GM21717 (cell line): ENCODE measurements at regions not wholly inside any gene's neighbourhood (a gene's known extent, or its start where the extent isn't known, plus 50 kb on each side); places are given as distances from the start of the nearest gene placed in this dataset.
"Not testable (repeated sequence)": the region's sequence is repeated elsewhere in the genome, so short reads cannot be mapped to it uniquely, and the experiment has no call there.

ENCODE experiments used
- ATAC-seq: cut with Tn5 transposase; IDR thresholded peaks from one replicate; pipeline ENCODE4 v1.9.1; 2021; ENCODE audit warnings: mild to moderate bottlenecking, moderate library complexity; ENCODE audit not compliant: unreplicated experiment

DNA sequence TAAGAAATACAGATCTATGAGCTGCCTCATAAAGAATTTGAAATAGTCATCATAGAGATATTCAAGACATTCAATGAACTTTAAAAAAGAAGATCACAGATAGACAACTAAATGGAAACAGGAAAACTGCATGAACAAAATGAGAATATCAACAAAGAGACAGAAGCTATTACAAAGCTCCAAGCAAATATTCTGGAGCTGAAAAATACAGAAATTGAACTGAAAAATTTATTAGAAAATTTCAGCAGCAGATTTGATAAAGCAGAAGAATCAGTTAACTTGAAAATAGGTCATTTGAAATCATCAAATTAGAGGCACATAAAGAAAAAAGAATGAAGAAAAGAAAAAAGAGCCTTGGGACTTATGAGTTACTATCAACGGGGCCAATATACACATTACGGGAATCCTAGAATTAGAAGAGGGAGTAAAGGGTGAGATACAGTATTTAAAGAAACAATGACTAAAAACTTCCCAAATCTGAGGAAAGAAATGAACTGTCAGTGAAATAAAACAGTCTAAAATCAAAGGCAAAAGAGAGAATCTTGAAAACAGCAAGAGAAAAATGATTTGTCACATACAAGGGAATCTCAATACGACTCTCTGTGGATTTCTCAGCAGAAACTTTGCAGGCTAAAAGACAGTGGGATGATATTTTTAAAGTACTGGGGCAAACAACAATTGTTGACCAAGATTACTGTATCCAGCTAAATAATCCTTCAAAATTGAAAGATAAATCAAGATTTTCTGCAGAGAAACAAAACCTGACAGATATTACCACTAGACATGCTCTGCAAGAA lies 641.6 kb downstream of the ANKRD50 start:
- no peak for ATAC-seq

DNA sequence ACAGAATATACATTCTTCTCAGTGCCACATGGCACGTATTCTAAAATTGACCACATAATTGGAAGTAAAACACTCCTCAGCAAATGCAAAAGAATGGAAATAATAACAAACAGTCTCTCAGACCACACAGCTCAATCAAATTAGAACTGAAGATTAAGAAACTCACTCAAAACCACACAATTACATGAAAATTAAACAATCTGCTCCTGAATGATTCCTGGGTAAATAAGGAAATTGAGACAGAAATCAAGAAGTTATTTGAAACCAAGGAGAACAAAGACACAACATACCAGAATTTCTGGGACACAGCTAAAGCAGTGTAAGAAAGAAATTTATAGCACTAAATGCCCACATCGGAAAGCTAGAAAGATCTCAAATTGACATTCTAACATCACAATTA lies 637.3 kb downstream of the ANKRD50 start:
- not testable (repeated sequence) for ATAC-seq

DNA sequence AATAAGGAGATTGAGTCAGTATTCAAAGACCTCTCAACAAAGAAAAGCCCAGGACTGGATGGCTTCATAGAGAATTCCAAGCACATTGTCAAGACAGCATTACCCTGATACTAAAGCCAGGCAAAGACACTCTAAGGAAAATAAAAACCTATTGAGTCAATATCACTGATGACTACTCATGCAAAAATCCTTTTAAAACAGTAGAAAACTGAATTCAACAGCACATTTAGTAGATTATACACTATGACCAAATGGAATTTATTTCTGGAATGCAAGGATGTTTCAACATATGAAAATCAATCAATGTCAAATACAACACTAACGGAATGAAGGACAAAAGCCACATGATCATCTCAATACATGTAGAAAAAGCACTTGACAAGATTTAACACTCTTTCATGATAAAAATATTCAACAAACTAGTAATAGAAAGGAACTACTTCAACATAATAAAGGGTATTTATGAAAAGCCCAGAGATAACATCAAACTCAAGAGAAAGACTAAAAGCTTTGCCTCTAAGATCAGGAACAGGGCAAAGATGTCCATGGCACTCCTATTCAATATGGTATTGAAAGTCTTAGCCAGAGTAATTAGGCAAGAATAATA lies 633.3 kb downstream of the ANKRD50 start:
- no peak for ATAC-seq

DNA sequence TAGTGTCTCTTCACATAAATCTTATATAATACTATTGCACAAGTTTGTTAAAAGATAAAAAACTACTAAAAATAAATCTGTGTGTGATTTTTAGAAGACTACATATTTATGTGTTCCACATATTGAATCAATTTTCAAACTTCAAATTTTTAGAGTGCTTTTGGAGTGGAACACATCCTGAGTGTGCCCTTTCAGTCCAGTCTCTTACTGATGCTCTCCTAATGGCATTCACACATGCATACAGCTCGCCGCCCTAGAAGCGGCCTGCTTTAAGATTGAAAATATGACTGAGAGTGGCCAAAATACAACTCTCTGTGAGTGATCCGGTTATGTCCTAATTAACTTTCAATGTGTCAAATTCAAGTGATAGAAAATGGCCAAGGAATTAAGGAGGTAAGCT lies 628.8 kb downstream of the ANKRD50 start:
- ATAC-seq, result no peak

DNA sequence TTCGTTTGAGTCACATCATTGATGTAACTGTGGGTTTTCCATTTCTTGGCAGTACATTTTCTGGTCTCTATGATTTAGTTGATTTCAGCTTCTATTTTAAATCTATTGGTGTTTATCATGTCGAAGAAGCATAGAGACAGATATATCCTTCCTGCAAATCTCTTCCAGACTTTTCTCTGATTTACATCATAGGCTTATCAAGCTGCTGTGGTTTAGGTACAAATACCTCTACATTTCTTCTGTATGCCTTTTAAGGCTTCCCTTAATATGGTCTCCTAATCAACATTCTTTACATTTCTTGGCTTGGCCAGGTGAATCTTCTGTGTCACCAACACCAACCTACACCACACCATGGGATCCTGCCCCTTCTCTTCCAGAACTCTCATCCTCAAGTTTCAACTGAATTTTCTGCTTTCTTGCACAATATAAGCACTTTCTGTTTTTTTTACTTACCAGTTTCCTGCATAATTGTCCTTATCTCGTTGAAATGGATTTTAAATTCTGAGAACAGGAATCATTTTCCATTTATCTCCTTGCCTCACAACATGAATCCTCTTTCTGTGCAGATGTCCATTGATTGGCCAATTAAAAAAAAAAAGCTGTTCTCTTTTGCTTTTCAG lies 626.9 kb downstream of the ANKRD50 start:
- no peak for ATAC-seq

DNA sequence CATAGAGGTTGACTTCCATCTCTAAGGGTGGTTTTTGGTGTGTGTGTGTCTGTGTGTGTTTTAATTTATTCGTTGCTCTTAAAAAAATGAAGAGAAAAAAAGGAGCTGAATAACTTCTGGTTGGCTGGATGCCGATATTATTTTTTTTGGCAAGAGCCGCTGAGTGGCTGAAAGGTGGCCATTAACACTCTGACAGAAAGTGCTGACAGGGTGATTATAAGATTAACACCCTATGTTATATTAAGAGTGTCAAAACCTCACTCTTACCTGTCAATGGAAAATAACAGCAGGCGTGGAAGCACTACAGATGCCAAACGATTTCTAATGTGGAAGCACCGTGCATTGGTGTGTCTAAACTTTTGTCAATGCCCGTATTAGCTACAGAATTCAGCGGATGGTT lies 622.5 kb downstream of the ANKRD50 start:
- no peak for ATAC-seq

DNA sequence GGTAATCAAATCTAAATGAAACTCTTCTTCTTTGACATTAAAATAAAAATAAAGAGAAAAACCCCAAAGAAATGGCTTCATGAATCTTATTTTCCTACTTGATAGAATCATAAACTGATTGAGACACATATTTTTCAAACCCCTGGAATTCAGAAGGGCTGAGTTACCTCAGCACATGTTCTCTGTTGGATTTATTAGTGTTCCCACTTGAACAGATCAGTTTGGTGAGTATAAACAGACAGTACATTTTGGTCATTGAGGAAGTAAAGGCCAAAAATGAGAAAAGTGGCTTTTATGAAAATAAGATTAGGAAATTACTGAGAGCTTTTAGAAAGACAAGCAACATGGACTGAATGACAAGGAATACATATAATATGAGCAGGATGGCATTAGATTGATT lies 620.4 kb downstream of the ANKRD50 start:
- no peak for ATAC-seq

DNA sequence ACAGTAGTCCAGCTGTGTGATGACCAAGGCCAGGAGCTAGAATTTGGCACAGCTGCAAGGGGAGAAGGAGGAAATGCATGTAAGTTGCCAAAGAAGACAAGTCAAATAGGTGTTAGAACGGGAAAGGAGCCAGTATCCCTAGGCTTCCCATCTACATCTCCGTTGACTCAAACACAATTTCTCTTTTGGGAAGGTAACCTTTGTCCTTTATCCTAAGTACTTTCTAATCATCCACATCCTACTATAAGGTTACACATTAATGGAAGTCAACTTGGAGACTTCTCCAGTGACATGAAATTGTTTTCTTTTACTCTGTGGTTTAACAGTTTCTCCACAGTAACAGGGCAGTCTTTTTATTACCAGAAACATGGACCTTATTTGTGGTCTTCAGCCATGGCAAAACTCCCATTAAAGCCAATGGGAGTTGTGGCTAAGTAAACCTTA lies 620.0 kb downstream of the ANKRD50 start:
- no peak for ATAC-seq

DNA sequence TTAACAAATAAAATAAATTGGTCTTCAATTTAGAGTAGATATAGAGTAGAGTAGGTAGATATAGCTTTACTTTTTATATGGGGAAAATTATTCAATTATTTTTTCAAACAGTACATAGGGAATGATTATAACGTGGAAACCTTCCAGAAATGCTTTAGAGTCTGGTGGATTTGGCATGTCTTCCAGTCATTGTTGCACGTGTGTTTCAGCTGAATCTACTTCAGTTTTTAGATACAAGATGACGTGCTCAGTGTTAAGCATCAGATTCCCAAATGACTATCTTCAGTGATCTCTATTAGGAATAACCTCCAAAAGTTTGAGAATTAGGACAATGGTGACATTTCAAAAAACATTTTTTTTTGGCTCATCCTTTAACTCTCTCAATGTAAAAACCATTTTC lies 616.9 kb downstream of the ANKRD50 start:
- no peak for ATAC-seq

DNA sequence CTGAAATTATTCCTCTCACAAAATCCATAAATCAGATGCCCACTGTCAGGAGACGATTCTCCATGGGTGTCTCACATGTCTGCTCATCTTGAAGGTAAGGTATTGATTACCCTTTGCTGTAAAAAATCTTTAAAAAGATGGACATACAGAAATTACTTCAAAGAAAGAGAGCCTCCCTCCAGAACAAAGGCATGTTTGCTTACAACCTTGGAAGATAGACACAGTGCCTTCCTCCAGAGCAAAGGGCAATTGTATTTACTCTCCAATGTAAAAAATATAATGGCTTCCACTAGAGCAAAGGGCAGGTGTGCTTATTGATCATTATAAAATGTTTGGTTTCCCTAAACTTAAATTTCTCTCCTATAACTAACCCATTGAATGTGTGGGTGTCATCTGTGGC lies 616.2 kb downstream of the ANKRD50 start:
- ATAC-seq, result no peak

DNA sequence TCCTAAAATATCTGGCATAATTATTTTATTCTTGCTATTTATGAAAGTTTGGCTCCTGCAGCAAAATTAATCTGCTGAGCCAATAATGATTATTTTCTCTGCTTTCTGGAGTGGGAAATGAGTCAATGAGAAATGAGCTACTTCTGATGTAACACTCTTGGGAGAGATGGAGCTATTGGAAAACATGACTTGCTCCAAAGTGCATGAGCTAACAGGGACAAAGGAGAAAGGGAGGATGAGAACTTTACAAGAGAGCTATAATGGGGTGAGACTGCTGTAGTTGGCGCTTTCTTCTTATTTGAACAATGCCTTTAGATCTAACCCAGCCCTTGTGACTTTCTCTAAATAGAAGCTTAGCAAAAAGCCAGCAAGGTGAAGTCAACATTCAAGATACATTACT lies 615.1 kb downstream of the ANKRD50 start:
- ATAC-seq, result no peak

DNA sequence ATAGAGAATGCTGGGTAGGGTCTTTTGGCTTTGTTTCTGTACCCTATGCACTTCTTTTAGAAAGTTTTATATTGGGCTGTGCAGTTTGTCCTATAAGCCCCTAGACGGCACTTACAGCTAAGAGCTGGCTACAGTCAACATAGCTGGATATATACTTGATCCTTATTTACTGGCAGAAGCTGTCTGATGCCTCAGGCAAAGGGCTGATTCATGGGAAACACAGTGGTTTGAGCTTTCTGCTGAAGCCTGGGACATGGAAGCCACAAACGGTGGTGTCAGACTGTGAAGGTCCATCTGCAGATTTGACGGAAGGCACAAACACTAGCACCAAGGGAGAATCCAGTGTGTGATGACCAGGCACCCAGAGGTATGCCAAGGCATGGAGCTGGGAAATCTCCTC lies 608.4 kb downstream of the ANKRD50 start:
- ATAC-seq, result no peak

DNA sequence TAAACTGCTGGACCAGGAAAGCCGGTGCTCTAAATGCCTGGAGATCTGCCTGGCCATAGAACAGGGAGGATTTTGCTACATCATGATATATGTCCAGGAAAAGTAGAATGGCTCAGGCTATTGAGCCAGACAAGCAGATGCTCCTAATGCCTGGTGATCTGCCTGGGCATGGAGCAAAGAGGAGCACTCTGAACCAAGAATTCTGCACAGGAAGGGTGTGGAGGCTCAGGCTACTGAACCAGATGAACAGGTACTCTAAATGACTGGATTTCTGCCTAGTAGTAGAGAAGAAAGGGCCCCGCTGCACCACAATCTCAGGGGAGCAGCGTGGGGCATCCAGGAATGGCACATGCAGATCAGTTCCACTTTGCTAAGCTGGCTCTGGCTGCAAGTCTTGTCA lies 607.9 kb downstream of the ANKRD50 start:
- ATAC-seq, result no peak

DNA sequence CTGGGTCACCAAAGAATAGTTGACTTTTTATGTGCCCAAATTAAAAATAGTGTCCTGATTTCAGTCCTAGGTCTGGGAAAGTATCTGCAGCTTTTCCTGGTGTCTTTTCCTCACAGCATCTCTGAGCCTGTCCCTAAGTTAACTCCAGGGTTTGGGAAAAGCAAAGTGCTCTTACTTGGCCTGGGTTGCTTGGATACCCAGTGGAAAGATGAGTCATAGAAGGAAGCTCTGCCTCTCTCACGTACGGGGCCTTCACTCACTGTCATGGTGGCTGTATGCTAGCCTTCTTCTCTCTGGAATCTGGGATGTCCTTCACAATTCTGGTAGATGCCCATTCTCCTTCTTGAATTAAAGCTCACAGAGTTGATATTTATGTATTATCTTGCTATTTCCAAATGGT lies 607.3 kb downstream of the ANKRD50 start:
- ATAC-seq, result no peak

DNA sequence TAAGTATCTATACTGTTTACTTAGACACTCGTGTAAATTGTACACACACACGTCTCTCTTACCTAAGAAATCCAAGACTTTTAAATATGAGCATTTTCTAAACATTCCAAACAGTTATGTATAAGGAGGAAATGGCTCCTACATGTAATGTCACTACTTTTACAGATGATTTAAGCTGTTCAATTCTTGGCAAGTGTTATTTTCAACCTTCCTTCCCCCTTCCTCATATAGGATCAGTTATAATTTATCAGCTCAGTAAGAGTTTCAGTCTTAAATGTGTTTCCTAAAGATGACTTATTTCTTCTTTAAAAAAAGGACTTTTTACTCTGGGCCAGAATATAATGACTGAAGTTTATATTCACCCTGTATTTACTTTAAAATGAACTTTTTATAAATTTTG lies 601.1 kb downstream of the ANKRD50 start:
- ATAC-seq, result no peak

DNA sequence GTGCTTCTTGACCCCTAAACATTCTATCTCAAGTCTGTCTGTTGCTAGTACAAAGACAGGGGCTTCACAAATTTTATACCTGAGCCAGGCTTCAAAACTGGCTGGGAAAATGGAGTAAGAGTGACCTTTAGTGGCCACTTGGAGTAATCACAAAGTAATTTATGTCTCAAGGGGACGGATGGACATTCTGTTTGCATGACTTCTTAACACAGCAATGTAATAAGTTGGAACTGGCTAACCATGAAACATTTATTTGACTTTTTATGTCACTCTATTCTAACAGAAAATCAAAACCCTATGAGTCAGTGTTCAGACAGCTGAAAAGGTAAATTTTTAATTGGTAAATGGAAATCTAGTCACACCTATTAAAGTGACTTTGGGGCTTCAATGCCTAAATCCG lies 600.6 kb downstream of the ANKRD50 start:
- ATAC-seq, result no peak

DNA sequence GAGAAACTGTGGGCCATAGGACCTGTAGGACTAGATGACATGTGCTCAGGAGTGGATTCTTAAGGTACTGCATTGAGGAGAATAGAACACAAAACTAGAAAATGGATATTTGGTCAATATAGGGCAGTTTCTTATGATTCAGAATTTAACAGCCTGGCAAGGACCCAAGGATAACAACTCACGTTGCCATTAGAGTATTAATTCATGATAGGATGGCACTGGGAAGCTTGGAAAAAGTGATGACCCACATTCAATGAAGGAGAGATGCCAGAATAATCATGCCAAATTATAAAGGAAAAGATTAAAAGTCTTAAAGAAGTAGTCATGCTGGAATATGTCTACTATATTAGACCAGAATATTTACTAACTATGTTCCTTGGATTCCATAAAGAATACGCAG lies 594.5 kb downstream of the ANKRD50 start:
- ATAC-seq, result no peak

DNA sequence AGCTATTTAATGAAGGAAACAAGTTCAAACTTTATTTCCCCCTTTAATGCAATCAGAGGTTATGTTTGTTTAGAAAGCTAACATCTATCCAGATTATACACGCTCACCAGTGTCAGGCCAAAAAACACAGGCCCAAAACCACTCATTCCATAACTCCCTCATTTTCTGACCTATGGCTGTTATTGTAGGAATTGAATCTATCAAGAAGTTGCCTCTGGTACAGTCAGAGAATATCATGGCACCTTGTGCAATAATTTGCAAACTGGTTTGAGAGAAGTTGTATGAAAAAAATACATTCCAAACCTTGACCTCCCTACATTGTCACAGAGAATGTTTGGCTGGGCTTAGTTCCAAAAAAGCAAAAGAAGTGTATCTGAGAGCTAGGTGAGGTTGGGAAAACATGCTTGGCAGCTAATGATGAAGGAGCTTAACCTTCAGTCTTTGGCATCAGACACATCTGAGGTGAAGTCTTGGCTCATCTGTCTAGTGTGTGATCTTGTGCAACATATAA lies 591.0 kb downstream of the ANKRD50 start:
- no peak for ATAC-seq

DNA sequence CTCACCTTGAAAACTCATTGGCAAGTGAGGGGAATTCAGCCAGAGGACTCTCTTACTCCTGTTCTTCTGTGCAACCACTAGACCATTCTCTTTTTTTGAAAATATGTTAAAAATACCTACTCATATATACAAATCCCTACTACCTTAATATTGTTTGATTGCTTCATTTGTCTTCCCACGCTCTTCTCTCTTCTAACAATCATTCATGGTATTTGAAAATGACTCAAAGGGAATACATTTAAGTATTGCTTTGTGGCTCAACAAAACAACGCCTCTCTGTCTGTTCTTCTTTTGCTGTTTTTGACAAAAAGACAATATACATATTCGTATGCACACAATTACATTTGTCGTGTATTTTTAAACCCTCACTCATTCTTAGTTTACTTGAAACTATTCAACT lies 589.4 kb downstream of the ANKRD50 start:
- no peak for ATAC-seq

DNA sequence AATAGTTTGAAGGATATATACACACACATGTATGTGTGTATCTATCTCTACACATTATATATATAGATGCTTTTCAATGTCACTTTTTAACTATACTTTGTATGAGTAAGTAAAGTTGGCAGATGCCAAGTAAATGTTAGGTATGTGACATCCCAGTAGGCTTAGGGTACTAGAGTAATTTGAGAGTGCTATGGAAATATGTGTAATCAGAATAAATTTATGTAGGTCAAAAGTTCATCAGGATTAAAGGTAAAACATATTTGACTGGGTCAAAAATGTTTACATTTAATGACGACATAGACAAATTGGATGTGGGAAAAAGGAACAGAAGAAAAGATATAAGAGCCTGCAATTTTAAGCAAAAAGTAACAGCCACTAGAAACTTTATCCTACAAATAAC lies 588.8 kb downstream of the ANKRD50 start:
- ATAC-seq, result no peak

DNA sequence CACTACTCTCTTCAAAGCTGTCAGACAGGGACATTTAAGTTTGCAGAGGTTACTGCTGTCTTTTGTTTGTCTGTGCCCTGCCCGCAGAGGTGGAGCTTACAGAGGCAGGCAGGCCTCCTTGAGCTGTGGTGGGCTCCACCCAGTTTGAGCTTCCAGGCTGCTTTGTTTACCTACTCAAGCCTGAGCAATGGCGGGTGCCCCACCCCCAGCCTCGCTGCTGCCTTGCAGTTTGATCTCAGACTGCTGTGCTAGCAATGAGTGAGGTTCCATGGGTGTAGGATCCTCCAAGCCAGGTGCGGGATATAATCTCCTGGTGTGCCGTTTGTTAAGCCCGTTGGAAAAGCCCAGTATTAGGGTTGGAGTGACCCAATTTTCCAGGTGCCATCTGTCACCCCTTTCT lies 581.2 kb downstream of the ANKRD50 start:
- ATAC-seq, result not testable (repeated sequence)

DNA sequence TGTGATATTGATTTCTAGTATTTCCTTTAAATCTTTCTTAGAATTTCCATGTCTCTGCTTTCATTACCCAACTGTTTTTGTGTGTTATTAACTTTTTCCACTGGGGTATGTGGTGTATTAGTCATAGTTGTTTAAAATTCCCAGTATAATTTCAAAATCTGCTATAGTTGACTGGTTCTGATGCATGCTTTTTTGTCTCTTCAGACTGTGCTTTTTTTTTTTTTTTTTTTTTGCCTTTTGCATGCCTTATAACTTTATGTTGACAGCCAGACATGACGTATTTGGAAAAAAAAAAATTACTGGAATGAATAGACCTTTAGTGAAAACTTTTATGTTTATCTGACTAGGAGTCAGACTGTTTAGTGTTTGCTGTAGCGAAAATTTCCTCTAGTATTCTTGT lies 580.4 kb downstream of the ANKRD50 start:
- no peak for ATAC-seq
